Right lobe of liver (tissue), 4 donors: ENCODE measurements at regions not wholly inside any gene's neighbourhood (a gene's known extent, or its start where the extent isn't known, plus 50 kb on each side); places are given as distances from the start of the nearest gene placed in this dataset.

Source experiments
- POLR2A ChIP-seq: fragments of 450-650 bp; IDR thresholded peaks from one replicate; pipeline ENCODE4 v1.6.1; 2017; ENCODE audit warnings: antibody characterized with exemption, mild to moderate bottlenecking
- TF ChIP-seq, protein P1 (sequence below), 4 donors: fragments of 200-600 bp in 3 of 4; fragments of 450-650 bp in 1 of 4; IDR thresholded peaks; one replicate each; pipeline versions ENCODE4 v1.5.1 to v1.8.0; 2016 to 2022; ENCODE audit warnings: antibody characterized with exemption in 4 of 4, mild to moderate bottlenecking in 2 of 4
- donor health status: DM: no; HTN: no; CAD: no.
- donor health status: DM: no; HTN: no; CAD: no.
- donor health status: DM: no; HTN: yes; CAD: no.

DNA sequence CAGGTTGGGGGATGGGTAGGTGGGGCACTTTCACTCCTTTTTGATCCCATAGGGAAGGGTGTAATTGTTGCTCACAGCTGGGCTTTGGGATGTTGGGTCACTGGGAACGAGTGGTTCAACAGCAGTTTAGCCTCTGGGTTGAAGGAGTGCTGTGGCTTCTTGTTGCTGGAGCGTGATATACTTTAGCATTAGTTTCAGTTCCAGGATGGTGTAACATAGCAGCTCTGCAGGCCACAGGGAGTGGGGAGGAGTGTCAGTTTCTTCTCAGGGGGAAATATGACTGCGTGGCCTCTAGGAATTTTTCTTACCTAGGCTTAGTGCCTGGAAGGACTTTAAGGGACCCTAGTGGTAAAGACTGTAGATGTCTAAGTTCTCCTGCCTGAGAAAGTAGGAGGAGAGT, 1105.3 kb upstream of the TMPRSS15 start:
- TF ChIP-seq, protein P1, sequence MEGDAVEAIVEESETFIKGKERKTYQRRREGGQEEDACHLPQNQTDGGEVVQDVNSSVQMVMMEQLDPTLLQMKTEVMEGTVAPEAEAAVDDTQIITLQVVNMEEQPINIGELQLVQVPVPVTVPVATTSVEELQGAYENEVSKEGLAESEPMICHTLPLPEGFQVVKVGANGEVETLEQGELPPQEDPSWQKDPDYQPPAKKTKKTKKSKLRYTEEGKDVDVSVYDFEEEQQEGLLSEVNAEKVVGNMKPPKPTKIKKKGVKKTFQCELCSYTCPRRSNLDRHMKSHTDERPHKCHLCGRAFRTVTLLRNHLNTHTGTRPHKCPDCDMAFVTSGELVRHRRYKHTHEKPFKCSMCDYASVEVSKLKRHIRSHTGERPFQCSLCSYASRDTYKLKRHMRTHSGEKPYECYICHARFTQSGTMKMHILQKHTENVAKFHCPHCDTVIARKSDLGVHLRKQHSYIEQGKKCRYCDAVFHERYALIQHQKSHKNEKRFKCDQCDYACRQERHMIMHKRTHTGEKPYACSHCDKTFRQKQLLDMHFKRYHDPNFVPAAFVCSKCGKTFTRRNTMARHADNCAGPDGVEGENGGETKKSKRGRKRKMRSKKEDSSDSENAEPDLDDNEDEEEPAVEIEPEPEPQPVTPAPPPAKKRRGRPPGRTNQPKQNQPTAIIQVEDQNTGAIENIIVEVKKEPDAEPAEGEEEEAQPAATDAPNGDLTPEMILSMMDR (IDR thresholded peaks at IDR 0.05), result no peak
- TF ChIP-seq POLR2A, result no peak
